CD4-positive, alpha-beta T cell treated with Interleukin-17A for 4 hours (primary cell): ENCODE measurements at regions not wholly inside any gene's neighbourhood (a gene's known extent, or its start where the extent isn't known, plus 50 kb on each side); places are given as distances from the start of the nearest gene placed in this dataset.

Source experiments
- DNase-seq: peaks from one replicate; pipeline ENCODE4 v3.0.0-alpha.2; 2020; ENCODE audit warnings: mixed read lengths

DNA sequence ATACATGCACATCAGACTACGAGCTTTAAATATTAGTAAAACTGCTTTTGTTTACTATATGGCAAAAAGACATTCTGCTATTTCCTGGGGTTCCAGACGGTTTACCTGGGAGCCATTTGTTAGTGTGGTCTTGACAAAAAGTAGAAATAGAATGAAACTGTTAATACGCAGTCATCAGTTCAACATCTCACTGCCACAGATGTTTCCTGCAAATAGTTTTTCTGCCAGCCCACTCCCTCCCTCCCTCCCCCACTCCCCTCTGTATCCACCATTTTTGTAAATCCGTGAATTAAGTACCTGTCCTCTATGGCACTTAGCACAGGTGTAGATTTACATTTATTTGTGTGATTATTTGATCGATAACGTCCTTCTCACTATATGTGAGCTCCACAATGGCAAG is 74.6 kb upstream of the TPK1 start:
- DNase-seq = no peak

GRCh38 chr7:144908943-144909556 is 73.2 kb upstream of the TPK1 start:
- DNase-seq = no peak

GRCh38 chr7:144908324-144908723 is 72.5 kb upstream of the TPK1 start:
- no peak for DNase-seq

DNA sequence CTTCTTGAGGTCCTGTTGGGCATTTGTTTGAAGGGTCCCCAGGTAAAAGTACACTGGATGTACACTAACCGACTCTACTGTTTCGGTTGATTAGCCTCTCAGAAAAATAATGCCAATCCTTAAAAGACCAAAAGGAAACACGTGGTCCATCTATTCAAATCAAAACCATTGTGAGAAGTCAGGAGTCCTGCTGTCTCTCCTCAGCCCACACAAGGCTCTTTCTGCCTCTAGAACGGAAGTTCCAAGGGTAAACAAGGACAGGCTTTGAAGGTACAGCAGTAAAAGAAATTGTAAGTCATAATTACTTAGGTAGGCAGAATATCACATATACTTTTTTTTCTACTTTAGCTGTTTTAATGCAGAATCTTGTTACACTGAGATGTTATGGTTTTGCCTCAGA is 71.7 kb upstream of the TPK1 start:
- no peak for DNase-seq

GRCh38 chr7:144903201-144903600 is 67.3 kb upstream of the TPK1 start:
- DNase-seq = no peak

- no peak for DNase-seq
Observed at GRCh38 chr7:144892761-144893160, 56.9 kb upstream of the TPK1 start.
